Vagina (tissue), 2 donors: ENCODE measurements at regions not wholly inside any gene's neighbourhood (a gene's known extent, or its start where the extent isn't known, plus 50 kb on each side); places are given as distances from the start of the nearest gene placed in this dataset.

Experiments used
- DNase-seq, 2 donors: peaks; one replicate each; pipeline ENCODE4 v3.0.0-alpha.2; 2017; ENCODE audit errors: extremely low spot score in 2 of 2
- H3K27ac ChIP-seq: fragments of 200-600 bp; sonication (generic); one replicate; pipeline ENCODE4 v1.5.1; 2019
- H3K27me3 ChIP-seq: fragments of 200-600 bp; sonication (generic); one replicate; pipeline ENCODE4 v1.5.1; 2019
- H3K36me3 ChIP-seq, 2 donors: fragments of 200-600 bp; sonication (generic); one replicate each; pipeline ENCODE4 v1.5.1; 2017 to 2019
- H3K4me1 ChIP-seq: fragments of 200-600 bp; sonication (generic); one replicate; pipeline ENCODE4 v1.5.1; 2019
- H3K4me3 ChIP-seq, 2 donors: fragments of 200-600 bp; sonication (generic); 1 replicate in 1 of 2; 2 replicates in 1 of 2; pipeline ENCODE4 v1.5.1; 2016 to 2019
- H3K9me3 ChIP-seq: fragments of 200-600 bp; sonication (generic); one replicate; pipeline ENCODE4 v1.5.1; 2019
- POLR2A ChIP-seq, 2 donors: fragments of 450-650 bp; IDR thresholded peaks; one replicate each; pipeline ENCODE4 v1.6.1; 2017; ENCODE audit warnings: antibody characterized with exemption in 2 of 2, mild to moderate bottlenecking in 2 of 2, moderate library complexity in 2 of 2
- POLR2AphosphoS5 ChIP-seq, 2 donors: sonication (generic); formaldehyde crosslinking; IDR thresholded peaks; one replicate each; pipeline ENCODE4 v1.9.0; 2017; ENCODE audit warnings: antibody characterized with exemption in 2 of 2, mild to moderate bottlenecking in 2 of 2, low read depth in 1 of 2; ENCODE audit not compliant: insufficient read depth in 1 of 2
- intact Hi-C: fragments of 100-400 bp; cut with DNase I; formaldehyde crosslinking; loops from one replicate; pipeline ENCODE4 v1.15.1; 2023
- TF ChIP-seq, protein P1 (sequence below), 3 experiments: fragments of 450-650 bp in 2 of 3; fragments of 200-600 bp in 1 of 3; sonication (generic) in 1 of 3; IDR thresholded peaks; one replicate each; pipeline ENCODE4 v1.5.1; 2017 to 2019; ENCODE audit warnings: antibody characterized with exemption in 3 of 3, mild to moderate bottlenecking in 2 of 3, moderate library complexity in 2 of 3

DNA sequence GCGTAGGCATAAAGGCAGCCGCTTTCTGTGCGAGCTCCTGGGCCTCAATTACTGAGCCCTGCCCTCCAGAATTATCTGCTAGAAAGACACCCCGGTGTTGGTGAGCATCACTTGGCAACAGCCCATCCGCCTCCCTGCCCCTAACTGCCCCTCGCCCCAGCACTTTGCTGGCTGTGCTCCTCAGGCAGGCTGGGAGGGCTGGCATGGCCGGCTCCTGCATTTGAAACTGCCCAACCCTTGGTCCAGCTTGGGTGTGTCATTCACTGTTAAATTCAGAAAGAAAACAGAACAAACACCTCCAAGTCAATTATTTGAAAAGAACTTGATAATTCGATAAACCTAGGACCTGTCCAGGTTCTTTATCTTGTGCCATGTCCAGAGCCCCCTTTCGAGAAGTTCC lies 334.2 kb downstream of the IRX2 start:
- Histone ChIP-seq H3K27ac (no peak overlapping the region), H3K27me3 (no peaks in the 10 kb centered on the region), H3K9me3 (no peaks in the 10 kb centered on the region), H3K4me3 (no peak overlapping the region), H3K36me3 (no peaks in the 10 kb centered on the region), H3K4me1 (no peaks in the 10 kb centered on the region)
- no peak for DNase-seq
- no peak for TF ChIP-seq POLR2A (IDR thresholded peaks at IDR 0.05)
- TF ChIP-seq, protein P1, sequence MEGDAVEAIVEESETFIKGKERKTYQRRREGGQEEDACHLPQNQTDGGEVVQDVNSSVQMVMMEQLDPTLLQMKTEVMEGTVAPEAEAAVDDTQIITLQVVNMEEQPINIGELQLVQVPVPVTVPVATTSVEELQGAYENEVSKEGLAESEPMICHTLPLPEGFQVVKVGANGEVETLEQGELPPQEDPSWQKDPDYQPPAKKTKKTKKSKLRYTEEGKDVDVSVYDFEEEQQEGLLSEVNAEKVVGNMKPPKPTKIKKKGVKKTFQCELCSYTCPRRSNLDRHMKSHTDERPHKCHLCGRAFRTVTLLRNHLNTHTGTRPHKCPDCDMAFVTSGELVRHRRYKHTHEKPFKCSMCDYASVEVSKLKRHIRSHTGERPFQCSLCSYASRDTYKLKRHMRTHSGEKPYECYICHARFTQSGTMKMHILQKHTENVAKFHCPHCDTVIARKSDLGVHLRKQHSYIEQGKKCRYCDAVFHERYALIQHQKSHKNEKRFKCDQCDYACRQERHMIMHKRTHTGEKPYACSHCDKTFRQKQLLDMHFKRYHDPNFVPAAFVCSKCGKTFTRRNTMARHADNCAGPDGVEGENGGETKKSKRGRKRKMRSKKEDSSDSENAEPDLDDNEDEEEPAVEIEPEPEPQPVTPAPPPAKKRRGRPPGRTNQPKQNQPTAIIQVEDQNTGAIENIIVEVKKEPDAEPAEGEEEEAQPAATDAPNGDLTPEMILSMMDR (IDR thresholded peaks at IDR 0.05): no peak
- no peak for TF ChIP-seq POLR2AphosphoS5 (IDR thresholded peaks at IDR 0.05; ENCODE audit: insufficient read depth in 1 of 2, low read depth in 1 of 2)
- intact Hi-C loops: no loop called here

GRCh38 chr5:2415678-2416077 lies 335.8 kb downstream of the IRX2 start:
- Histone ChIP-seq H3K27me3 (no peaks in the 10 kb centered on the region), H3K36me3 (no peaks in the 10 kb centered on the region), H3K4me3 (no peak overlapping the region), H3K27ac (no peak overlapping the region), H3K4me1 (no peaks in the 10 kb centered on the region), H3K9me3 (no peaks in the 10 kb centered on the region)
- no peak for DNase-seq
- TF ChIP-seq, protein P1 (IDR thresholded peaks at IDR 0.05): no peak
- TF ChIP-seq POLR2A (IDR thresholded peaks at IDR 0.05) (no peak), POLR2AphosphoS5 (IDR thresholded peaks at IDR 0.05; ENCODE audit: insufficient read depth in 1 of 2, low read depth in 1 of 2) (no peak)
- intact Hi-C loops: no loop called here

DNA sequence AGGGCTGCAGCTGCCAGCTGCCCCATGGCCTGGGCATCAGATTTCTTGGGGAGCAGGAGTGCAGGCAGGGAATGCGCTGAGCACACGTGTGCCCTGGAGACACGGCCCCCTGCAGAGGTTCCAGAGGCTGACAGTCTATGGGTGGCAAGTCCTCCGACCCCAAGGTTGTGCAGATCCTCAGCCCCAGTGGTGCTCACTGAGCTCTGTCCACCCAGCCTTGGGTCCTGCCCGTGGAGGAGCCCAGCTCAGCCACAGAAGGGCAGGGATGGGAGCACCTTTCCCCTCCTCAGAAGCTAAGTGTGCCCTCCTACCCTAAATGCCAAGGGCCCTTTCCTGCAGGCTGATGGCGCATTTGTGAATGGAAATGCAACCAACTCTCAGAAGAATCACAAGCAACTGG lies 341.0 kb downstream of the IRX2 start:
- no peak overlapping the region for H3K4me3 ChIP-seq
- intact Hi-C loops: no loop called here
- no peaks in the 10 kb centered on the region for H3K27me3 ChIP-seq
- H3K27ac ChIP-seq: no peak overlapping the region
- H3K4me1 ChIP-seq: no peaks in the 10 kb centered on the region
- TF ChIP-seq, protein P1 (IDR thresholded peaks at IDR 0.05): no peak
- no peaks in the 10 kb centered on the region for H3K36me3 ChIP-seq
- H3K9me3 ChIP-seq: no peaks in the 10 kb centered on the region
- DNase-seq: peak in 1 of 2 donors; percentile 74

GRCh38 chr5:2403296-2403695 lies 348.2 kb downstream of the IRX2 start:
- no peaks in the 10 kb centered on the region for H3K27me3 ChIP-seq
- DNase-seq: peak; percentile 3 to 8
- no peaks in the 10 kb centered on the region for H3K9me3 ChIP-seq
- H3K4me1 ChIP-seq: no peaks in the 10 kb centered on the region
- no peak for TF ChIP-seq POLR2AphosphoS5 (IDR thresholded peaks at IDR 0.05; ENCODE audit: insufficient read depth in 1 of 2, low read depth in 1 of 2)
- no peak for TF ChIP-seq POLR2A (IDR thresholded peaks at IDR 0.05)
- TF ChIP-seq, protein P1 (IDR thresholded peaks at IDR 0.05): no peak
- no peaks in the 10 kb centered on the region for H3K36me3 ChIP-seq
- intact Hi-C loops: no loop called here
- no peak overlapping the region for H3K27ac ChIP-seq
- no peak overlapping the region for H3K4me3 ChIP-seq

GRCh38 chr5:2399804-2400203 lies 351.7 kb downstream of the IRX2 start:
- no peak overlapping the region for H3K4me3 ChIP-seq
- no peaks in the 10 kb centered on the region for H3K36me3 ChIP-seq
- intact Hi-C loops: no loop called here
- TF ChIP-seq POLR2A (IDR thresholded peaks at IDR 0.05) (no peak), POLR2AphosphoS5 (IDR thresholded peaks at IDR 0.05; ENCODE audit: insufficient read depth in 1 of 2, low read depth in 1 of 2) (no peak)
- TF ChIP-seq, protein P1 (IDR thresholded peaks at IDR 0.05): no peak
- H3K27ac ChIP-seq: no peak overlapping the region
- DNase-seq: peak in 1 of 2 donors; percentile 94
- no peaks in the 10 kb centered on the region for H3K9me3 ChIP-seq
- H3K27me3 ChIP-seq: no peaks in the 10 kb centered on the region
- no peaks in the 10 kb centered on the region for H3K4me1 ChIP-seq
